DMS153 treated with DMSO at 0.1 percent for 48 hours (cell line): ENCODE measurements at regions not wholly inside any gene's neighbourhood (a gene's known extent, or its start where the extent isn't known, plus 50 kb on each side); places are given as distances from the start of the nearest gene placed in this dataset.
"Not testable (repeated sequence)": the region's sequence is repeated elsewhere in the genome, so short reads cannot be mapped to it uniquely, and the experiment has no call there.

Source experiments
- DNase-seq: peaks from one replicate; lab custom pipeline; 2025; ENCODE audit not compliant: unreplicated experiment; lab: John Stamatoyannopoulos, UW

- no peak for DNase-seq
Observed at GRCh38 chr3:89002191-89002590, 105.2 kb upstream of the EPHA3 start.

- DNase-seq = no peak
Observed at GRCh38 chr3:89013536-89013935, 93.9 kb upstream of the EPHA3 start.

- DNase-seq = no peak
Observed at GRCh38 chr3:89017531-89017930, 89.9 kb upstream of the EPHA3 start.

GRCh38 chr3:89025185-89025584, 82.2 kb upstream of the EPHA3 start:
- no peak for DNase-seq

- DNase-seq = no peak
Observed at GRCh38 chr3:89032346-89033013, 74.9 kb upstream of the EPHA3 start.

GRCh38 chr3:89034723-89035122, 72.7 kb upstream of the EPHA3 start:
- not testable (repeated sequence) for DNase-seq

- DNase-seq = no peak
Observed at GRCh38 chr3:89038869-89039268, 68.6 kb upstream of the EPHA3 start.

GRCh38 chr3:89042236-89042835, 65.1 kb upstream of the EPHA3 start:
- DNase-seq = no peak

- no peak for DNase-seq
Observed at GRCh38 chr3:89043406-89043932, 64.0 kb upstream of the EPHA3 start.

- DNase-seq = no peak
Observed at GRCh38 chr3:89046661-89047060, 60.8 kb upstream of the EPHA3 start.

- no peak for DNase-seq
Observed at GRCh38 chr3:89049119-89049518, 58.3 kb upstream of the EPHA3 start.

GRCh38 chr3:89052386-89052785, 55.0 kb upstream of the EPHA3 start:
- DNase-seq = no peak

- no peak for DNase-seq
Observed at GRCh38 chr3:89057398-89057797, 50.0 kb upstream of the EPHA3 start.
